ENCODE measurements at regions not wholly inside any gene's neighbourhood (a gene's known extent, or its start where the extent isn't known, plus 50 kb on each side); places are given as distances from the start of the nearest gene placed in this dataset.

GRCh38 chr5:29984156-29984540 lies 1209.3 kb upstream of the CDH6 start:
- no peaks in the 10 kb centered on the region for H4K20me1 ChIP-seq (ENCODE audit: insufficient read depth, low read length)
- no peak for TF ChIP-seq CTCF (IDR thresholded peaks at IDR 0.05; ENCODE audit: extremely low read depth, low read depth, low read length)
- no peaks in the 10 kb centered on the region for H3K36me3 ChIP-seq (ENCODE audit: insufficient read depth, low read length)
- no peak overlapping the region for H3K27ac ChIP-seq (ENCODE audit: low read depth, low read length)
- H3K79me2 ChIP-seq (ENCODE audit: insufficient read depth, low read length) = no peaks in the 10 kb centered on the region
- no peaks in the 10 kb centered on the region for H3K27me3 ChIP-seq (ENCODE audit: insufficient read depth, low read length)
- no peak overlapping the region for H3K4me2 ChIP-seq (ENCODE audit: insufficient read depth, low read length)
- no peak overlapping the region for H3K4me3 ChIP-seq (ENCODE audit: insufficient read depth, low read length)
- H3K4me1 ChIP-seq (ENCODE audit: insufficient read depth, low read length) = no peaks in the 10 kb centered on the region
- no peak overlapping the region for H2AFZ ChIP-seq (ENCODE audit: low read length)
- no peaks in the 10 kb centered on the region for H3K9me3 ChIP-seq (ENCODE audit: low read depth, low read length)
- DNase-seq (ENCODE audit: insufficient read length, low spot score, missing footprints) = no peak

- H3K4me2 ChIP-seq (ENCODE audit: insufficient read depth, low read length) = no peak overlapping the region
- H3K79me2 ChIP-seq (ENCODE audit: insufficient read depth, low read length) = no peaks in the 10 kb centered on the region
- H3K4me3 ChIP-seq (ENCODE audit: insufficient read depth, low read length) = no peak overlapping the region
- H3K27ac ChIP-seq (ENCODE audit: low read depth, low read length) = no peak overlapping the region
- no peaks in the 10 kb centered on the region for H3K9me3 ChIP-seq (ENCODE audit: low read depth, low read length)
- H3K36me3 ChIP-seq (ENCODE audit: insufficient read depth, low read length) = no peaks in the 10 kb centered on the region
- no peak for TF ChIP-seq CTCF (IDR thresholded peaks at IDR 0.05; ENCODE audit: extremely low read depth, low read depth, low read length)
- no peaks in the 10 kb centered on the region for H3K4me1 ChIP-seq (ENCODE audit: insufficient read depth, low read length)
- no peaks in the 10 kb centered on the region for H3K27me3 ChIP-seq (ENCODE audit: insufficient read depth, low read length)
- DNase-seq (ENCODE audit: insufficient read length, low spot score, missing footprints) = no peak
- no peak overlapping the region for H2AFZ ChIP-seq (ENCODE audit: low read length)
- H4K20me1 ChIP-seq (ENCODE audit: insufficient read depth, low read length) = no peaks in the 10 kb centered on the region
Measured at GRCh38 chr5:29983528-29984155, 1209.8 kb upstream of the CDH6 start.

GRCh38 chr5:29982457-29982856 lies 1211.0 kb upstream of the CDH6 start:
- Histone ChIP-seq H3K27me3 (ENCODE audit: insufficient read depth, low read length) (no peaks in the 10 kb centered on the region), H3K4me1 (ENCODE audit: insufficient read depth, low read length) (no peaks in the 10 kb centered on the region), H3K9me3 (ENCODE audit: low read depth, low read length) (no peaks in the 10 kb centered on the region), H3K79me2 (ENCODE audit: insufficient read depth, low read length) (no peaks in the 10 kb centered on the region), H2AFZ (ENCODE audit: low read length) (no peak overlapping the region), H3K4me3 (ENCODE audit: insufficient read depth, low read length) (no peak overlapping the region), H3K4me2 (ENCODE audit: insufficient read depth, low read length) (no peak overlapping the region), H4K20me1 (ENCODE audit: insufficient read depth, low read length) (no peaks in the 10 kb centered on the region), H3K36me3 (ENCODE audit: insufficient read depth, low read length) (no peaks in the 10 kb centered on the region), H3K27ac (ENCODE audit: low read depth, low read length) (no peak overlapping the region)
- no peak for TF ChIP-seq CTCF (IDR thresholded peaks at IDR 0.05; ENCODE audit: extremely low read depth, low read depth, low read length)
- no peak for DNase-seq (ENCODE audit: insufficient read length, low spot score, missing footprints)

- Histone ChIP-seq H3K27me3 (ENCODE audit: insufficient read depth, low read length) (no peaks in the 10 kb centered on the region), H3K4me3 (ENCODE audit: insufficient read depth, low read length) (no peak overlapping the region), H3K27ac (ENCODE audit: low read depth, low read length) (no peak overlapping the region), H3K4me2 (ENCODE audit: insufficient read depth, low read length) (no peak overlapping the region), H3K9me3 (ENCODE audit: low read depth, low read length) (no peaks in the 10 kb centered on the region), H3K4me1 (ENCODE audit: insufficient read depth, low read length) (no peaks in the 10 kb centered on the region), H2AFZ (ENCODE audit: low read length) (no peak overlapping the region), H3K79me2 (ENCODE audit: insufficient read depth, low read length) (no peaks in the 10 kb centered on the region), H3K36me3 (ENCODE audit: insufficient read depth, low read length) (no peaks in the 10 kb centered on the region), H4K20me1 (ENCODE audit: insufficient read depth, low read length) (no peaks in the 10 kb centered on the region)
- no peak for DNase-seq (ENCODE audit: insufficient read length, low spot score, missing footprints)
- no peak for TF ChIP-seq CTCF (IDR thresholded peaks at IDR 0.05; ENCODE audit: extremely low read depth, low read depth, low read length)
Measured at GRCh38 chr5:29972597-29972996, 1220.9 kb upstream of the CDH6 start.

All from osteoblast (primary cell).